Lung (tissue), 11 donors: ENCODE measurements at regions not wholly inside any gene's neighbourhood (a gene's known extent, or its start where the extent isn't known, plus 50 kb on each side); places are given as distances from the start of the nearest gene placed in this dataset.

Experiments
- ATAC-seq: fragments of 200-7000 bp; cut with Tn5 transposase; one replicate; pipeline ENCODE4 v1.9.1; 2020; ENCODE audit warnings: moderate number of reproducible peaks; ENCODE audit not compliant: insufficient read depth, low FRiP score
- DNase-seq, 3 donors: peaks; one replicate each; pipeline ENCODE4 v3.0.0-alpha.2; 2013 to 2017
- H3K27ac ChIP-seq, 2 donors: one replicate each; pipeline ENCODE4 v1.5.1; 2013; ENCODE audit warnings: mild to moderate bottlenecking in 2 of 2, moderate library complexity in 2 of 2, control low read depth in 1 of 2, inconsistent platforms in 1 of 2, low read depth in 1 of 2, low read length in 1 of 2
- H3K27me3 ChIP-seq, 3 donors: one replicate each; pipeline ENCODE4 v1.5.1; 2013; ENCODE audit warnings: low read length in 2 of 3; ENCODE audit not compliant: control insufficient read depth in 3 of 3, insufficient read depth in 3 of 3
- H3K36me3 ChIP-seq, 4 donors: one replicate each; pipeline ENCODE4 v1.5.1; 2013; ENCODE audit warnings: low read length in 4 of 4, mild to moderate bottlenecking in 1 of 4, moderate library complexity in 1 of 4; ENCODE audit not compliant: control insufficient read depth in 4 of 4, insufficient read depth in 4 of 4
- H3K4me1 ChIP-seq, 5 donors: one replicate each; pipeline ENCODE4 v1.5.1; 2013; ENCODE audit warnings: low read length in 5 of 5, mild to moderate bottlenecking in 2 of 5, moderate library complexity in 1 of 5; ENCODE audit not compliant: control insufficient read depth in 5 of 5, insufficient read depth in 5 of 5
- H3K4me3 ChIP-seq: one replicate; pipeline ENCODE4 v1.5.1; 2013; ENCODE audit warnings: mild to moderate bottlenecking, control low read depth, moderate library complexity
- H3K9ac ChIP-seq, 2 donors: one replicate each; pipeline ENCODE4 v1.5.1; 2013; ENCODE audit warnings: low read length in 2 of 2, control low read depth in 1 of 2; ENCODE audit not compliant: insufficient read depth in 1 of 2
- H3K9me3 ChIP-seq, 4 donors: one replicate each; pipeline ENCODE4 v1.5.1; 2013; ENCODE audit warnings: low read length in 3 of 4, mild to moderate bottlenecking in 1 of 4, moderate library complexity in 1 of 4; ENCODE audit not compliant: control insufficient read depth in 4 of 4, insufficient read depth in 3 of 4
- CTCF ChIP-seq: IDR thresholded peaks from 2 replicates; pipeline ENCODE4 v1.5.1; 2012; ENCODE audit warnings: mild to moderate bottlenecking; ENCODE audit errors: control extremely low read depth, extremely low read depth
- WGBS, 2 donors: extraction: QIAGEN DNeasy Blood & Tissue Kit; methylation state at CpG; one replicate each; pipeline ENCODE4 v1.1.7; 2013; 5-methylcytosine and 5-hydroxymethylcytosine counted together
- donor health status: control.
- donor health status: control.
- donor health status: Bipolar disorder and iron deficiency.
- donor health status: healthy.
- donor health status: DM: yes; HTN: yes; CAD: no.

- no peak overlapping the region for H3K4me3 ChIP-seq
- TF ChIP-seq CTCF: no peak
- H3K27ac ChIP-seq: no peak overlapping the region
- ATAC-seq (no peak), DNase-seq (no peak)
- peaks cover 0 to 2% (median 0%) of the 10 kb centered on the region in 4 donors for H3K9me3 ChIP-seq
- H3K9ac ChIP-seq: no peak overlapping the region
- 80 to 85% methylated on average over 5 of the region's 5 CpGs for WGBS, 2 donors
- no peaks in the 10 kb centered on the region for H3K27me3 ChIP-seq
- H3K36me3 ChIP-seq: no peaks in the 10 kb centered on the region
- H3K4me1 ChIP-seq: peaks cover 0 to 14% (median 4%) of the 10 kb centered on the region in 5 donors
These were observed 356.6 kb downstream of the KCNJ2 start for GRCh38 chr17:70525961-70526360.

GRCh38 chr17:70527364-70527888 is 358.1 kb downstream of the KCNJ2 start:
- WGBS, 2 donors: 23 to 37% methylated on average over 3 of the region's 3 CpGs
- H3K36me3 ChIP-seq: no peaks in the 10 kb centered on the region
- ATAC-seq (peak; percentile 34), DNase-seq (peak in 1 of 3 donors; percentile 24)
- H3K4me3 ChIP-seq: no peak overlapping the region
- no peaks in the 10 kb centered on the region for H3K27me3 ChIP-seq
- no peak for TF ChIP-seq CTCF
- H3K9me3 ChIP-seq: peaks cover 0 to 2% (median 0%) of the 10 kb centered on the region in 4 donors
- peaks cover 0 to 2% (median 2%) of the 10 kb centered on the region in 5 donors for H3K4me1 ChIP-seq
- H3K9ac ChIP-seq: no peak overlapping the region
- H3K27ac ChIP-seq: peak overlapping the region in 1 of 2 donors; percentile 40

GRCh38 chr17:70533427-70533826 is 364.1 kb downstream of the KCNJ2 start:
- peak in 2 of 3 donors; percentile 66 to 78 for DNase-seq

More at GRCh38 chr17:70533427-70533826, 364.1 kb downstream of the KCNJ2 start:
- Histone ChIP-seq H3K4me1 (peaks cover 0 to 4% (median 0%) of the 10 kb centered on the region in 5 donors), H3K36me3 (no peaks in the 10 kb centered on the region), H3K9ac (no peak overlapping the region), H3K27me3 (no peaks in the 10 kb centered on the region), H3K27ac (no peak overlapping the region), H3K4me3 (no peak overlapping the region), H3K9me3 (no peaks in the 10 kb centered on the region)
- no peak for TF ChIP-seq CTCF
- no peak for ATAC-seq
- 69 to 82% methylated on average over 2 of the region's 2 CpGs for WGBS, 2 donors
